Motor neuron (in vitro differentiated cells): ENCODE measurements at regions not wholly inside any gene's neighbourhood (a gene's known extent, or its start where the extent isn't known, plus 50 kb on each side); places are given as distances from the start of the nearest gene placed in this dataset.

Experiments
- ATAC-seq, 8 experiments: fragments of 200-7000 bp; cut with Tn5 transposase; replicated peaks in 6 of 8; 2 replicates each; pipeline ENCODE4 v1.8.0; 2021; ENCODE audit warnings: mild to moderate bottlenecking in 8 of 8, moderate library complexity in 8 of 8
- H3K27ac ChIP-seq, 2 donors: fragments of 250-450 bp; sonication (Bioruptor Pico); 2 replicates each; pipeline ENCODE4 v1.9.0; 2021; ENCODE audit warnings: antibody characterized with exemption in 2 of 2, mild to moderate bottlenecking in 2 of 2, moderate library complexity in 1 of 2
- H3K4me1 ChIP-seq, 2 donors: fragments of 250-450 bp; sonication (Bioruptor Pico); replicated peaks in 1 of 2; 2 replicates each; pipeline ENCODE4 v1.6.1; 2021; ENCODE audit warnings: antibody characterized with exemption in 2 of 2, mild to moderate bottlenecking in 2 of 2, moderate library complexity in 1 of 2
- H3K4me3 ChIP-seq, 5 donors: fragments of 250-450 bp; sonication (Bioruptor Pico); 2 replicates each; pipeline ENCODE4 v1.9.0; 2021; ENCODE audit warnings: antibody characterized with exemption in 5 of 5, mild to moderate bottlenecking in 5 of 5, moderate library complexity in 4 of 5
- WGBS, 10 experiments: fragments of 450-650 bp; shearing (Covaris generic); methylation state at CpG; one replicate each; pipeline ENCODE4 v1.0.0; 2022; 5-methylcytosine and 5-hydroxymethylcytosine counted together
- in situ Hi-C, 9 experiments: fragments of 400-800 bp; cut with MboI; loops; one replicate each; pipeline ENCODE4 v1.15.0; 2021; ENCODE audit warnings: low sequenced_read_pairs in 9 of 9, low pct_unique_long_range_greater_than_20kb in 2 of 9; ENCODE audit not compliant: unreplicated experiment in 9 of 9

DNA sequence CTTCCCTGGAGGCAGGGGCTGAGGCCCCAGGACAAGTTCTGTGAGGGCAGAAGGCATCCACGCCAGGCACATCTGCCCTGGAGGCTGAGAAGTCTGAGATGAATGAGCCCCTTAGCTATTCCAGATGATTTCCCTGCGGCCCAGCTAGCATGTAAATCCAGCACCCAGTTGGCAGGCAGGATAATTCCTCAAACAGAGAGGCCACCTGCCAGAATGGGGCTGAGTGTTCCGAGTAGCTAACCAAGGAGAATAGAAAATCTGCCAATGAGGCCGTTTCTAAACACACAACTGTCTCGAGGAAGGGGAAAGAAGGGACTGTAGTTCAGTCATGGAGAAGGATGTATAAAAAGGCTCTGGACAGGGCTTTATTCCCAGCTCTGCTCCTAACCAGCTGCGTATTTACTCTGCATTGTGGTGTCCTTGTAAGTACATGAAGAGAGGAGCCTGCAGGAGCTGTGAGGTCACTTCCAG lies 211.4 kb upstream of the CDYL start:
- no peak overlapping the region for H3K4me3 ChIP-seq
- peak in 6 of 8 experiments; percentile 30 to 92 (median 72) for ATAC-seq
- 30 to 83% (median 53%) methylated on average over 1 to 6 of the region's 6 CpGs; no CpG with 5 or more reads in 3 of the 10 experiments for WGBS, 10 experiments
- H3K27ac ChIP-seq, result peak overlapping the region in 1 of 2 donors; percentile 37
- peaks cover 17 to 22% of the 10 kb centered on the region in 2 donors for H3K4me1 ChIP-seq
- in situ Hi-C loops, result no loop called here

DNA sequence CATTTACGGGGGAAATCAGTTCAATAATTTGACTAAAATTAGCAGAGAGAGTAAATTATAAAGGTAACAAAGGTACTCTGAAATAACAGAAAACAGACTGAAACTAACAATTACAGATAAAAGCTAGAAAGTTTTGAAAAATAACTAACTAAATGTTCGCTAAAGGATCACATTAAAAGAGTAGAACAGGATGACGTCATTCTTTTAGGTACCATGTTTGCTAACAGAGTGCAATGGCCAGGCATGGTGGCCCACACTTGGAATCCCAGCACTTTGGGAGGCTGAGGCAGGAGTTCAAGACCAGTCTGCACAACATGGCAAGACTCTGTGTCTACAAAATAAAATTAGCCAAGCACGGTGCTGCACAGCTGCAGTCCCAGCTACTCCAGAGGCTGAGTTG lies 212.3 kb upstream of the CDYL start:
- WGBS, 10 experiments, result 78 to 100% (median 93%) methylated on average over 1 to 4 of the region's 4 CpGs
- H3K4me1 ChIP-seq, result peaks cover 17 to 22% of the 10 kb centered on the region in 2 donors
- no peak for ATAC-seq
- H3K27ac ChIP-seq, result peak overlapping the region in 1 of 2 donors; percentile 38
- no peak overlapping the region for H3K4me3 ChIP-seq
- in situ Hi-C loops, result no loop called here

DNA sequence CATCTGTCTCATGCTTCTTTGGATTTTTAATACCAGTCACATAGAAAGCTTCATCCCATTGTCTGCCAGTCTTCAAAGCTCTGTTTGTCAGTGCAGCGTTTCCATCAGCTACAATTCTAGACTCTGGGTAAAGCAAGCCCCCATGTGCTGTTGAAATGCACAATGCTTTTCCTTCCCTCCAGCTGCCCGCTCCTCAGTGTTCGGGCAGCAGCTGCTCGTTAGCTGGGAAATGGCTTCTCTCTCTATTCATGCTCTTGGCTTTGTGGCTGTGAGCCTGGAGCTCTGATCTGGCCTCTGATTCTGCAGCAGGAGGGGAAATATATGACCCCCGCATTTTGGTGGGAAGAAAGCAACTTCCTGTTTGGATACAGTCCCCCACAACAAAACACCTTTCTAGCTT lies 213.0 kb upstream of the CDYL start:
- H3K27ac ChIP-seq, result peak overlapping the region in 1 of 2 donors; percentile 38
- peak in 4 of 8 experiments; percentile 19 to 34 (median 30) for ATAC-seq
- 56 to 100% (median 66%) methylated on average over 1 to 5 of the region's 5 CpGs; no CpG with 5 or more reads in 2 of the 10 experiments for WGBS, 10 experiments
- in situ Hi-C loops, result no loop called here
- H3K4me3 ChIP-seq, result no peak overlapping the region
- peaks cover 17 to 22% of the 10 kb centered on the region in 2 donors for H3K4me1 ChIP-seq

DNA sequence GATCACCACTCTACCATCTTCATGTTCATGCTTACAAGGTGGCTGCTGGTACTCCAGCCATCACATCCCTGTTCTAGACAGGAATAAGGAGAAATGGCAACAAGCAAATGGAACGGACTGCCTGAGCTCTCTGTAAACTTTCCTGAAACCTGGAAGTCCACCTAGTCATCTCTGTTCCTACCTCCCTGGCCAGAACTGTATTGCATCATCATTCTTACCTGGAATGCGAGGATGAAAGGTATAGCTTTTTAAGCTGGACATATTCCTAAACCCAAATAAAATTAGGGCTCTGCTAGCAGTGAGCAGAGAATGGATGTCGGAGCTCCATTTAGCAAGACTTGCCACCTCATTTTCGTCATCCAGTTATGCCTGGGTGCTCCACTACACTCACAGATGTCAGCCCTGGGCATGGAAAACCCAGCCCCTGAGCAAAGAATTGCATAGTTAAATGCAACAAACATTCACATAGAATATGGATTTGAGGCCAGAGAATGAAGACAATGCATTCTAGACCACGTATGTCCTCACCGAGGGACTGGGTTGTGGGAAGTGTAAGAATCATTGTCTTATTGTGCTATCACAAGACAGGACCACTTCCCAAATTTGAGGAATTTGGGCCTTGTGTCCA lies 214.3 kb upstream of the CDYL start:
- ATAC-seq, result peak in 3 of 8 experiments; percentile 78 to 84 (median 78)
- peaks cover 15 to 17% of the 10 kb centered on the region in 2 donors for H3K4me1 ChIP-seq
- H3K27ac ChIP-seq, result no peak overlapping the region
- 47 to 100% (median 89%) methylated on average over 1 to 6 of the region's 6 CpGs; no CpG with 5 or more reads in 3 of the 10 experiments for WGBS, 10 experiments
- in situ Hi-C loops, result no loop called here
- H3K4me3 ChIP-seq, result no peak overlapping the region

DNA sequence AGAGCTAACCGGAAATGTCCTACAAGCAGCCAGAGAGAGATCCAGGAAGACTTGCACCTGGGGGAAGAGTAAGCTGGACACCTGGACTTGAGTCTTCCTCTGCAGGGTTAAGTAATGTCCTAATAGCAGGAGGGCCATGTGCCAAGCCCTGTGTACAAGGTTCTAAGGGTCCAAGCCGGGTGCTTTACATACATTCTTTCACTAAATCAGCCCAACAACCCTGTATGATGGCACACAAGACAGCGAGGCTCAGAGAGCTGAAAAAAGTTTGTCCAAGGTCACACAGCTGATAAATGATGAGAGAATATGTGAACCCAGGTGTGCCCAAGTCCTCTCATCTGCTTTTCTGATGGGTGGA lies 215.1 kb upstream of the CDYL start:
- no peak overlapping the region for H3K4me3 ChIP-seq
- no peak for ATAC-seq
- H3K27ac ChIP-seq, result no peak overlapping the region
- WGBS, 10 experiments, result 60 to 100% (median 77%) methylated on average over 1 to 2 of the region's 3 CpGs; no CpG with 5 or more reads in 4 of the 10 experiments
- peaks cover 10 to 17% of the 10 kb centered on the region in 2 donors for H3K4me1 ChIP-seq
- in situ Hi-C loops, result no loop called here

DNA sequence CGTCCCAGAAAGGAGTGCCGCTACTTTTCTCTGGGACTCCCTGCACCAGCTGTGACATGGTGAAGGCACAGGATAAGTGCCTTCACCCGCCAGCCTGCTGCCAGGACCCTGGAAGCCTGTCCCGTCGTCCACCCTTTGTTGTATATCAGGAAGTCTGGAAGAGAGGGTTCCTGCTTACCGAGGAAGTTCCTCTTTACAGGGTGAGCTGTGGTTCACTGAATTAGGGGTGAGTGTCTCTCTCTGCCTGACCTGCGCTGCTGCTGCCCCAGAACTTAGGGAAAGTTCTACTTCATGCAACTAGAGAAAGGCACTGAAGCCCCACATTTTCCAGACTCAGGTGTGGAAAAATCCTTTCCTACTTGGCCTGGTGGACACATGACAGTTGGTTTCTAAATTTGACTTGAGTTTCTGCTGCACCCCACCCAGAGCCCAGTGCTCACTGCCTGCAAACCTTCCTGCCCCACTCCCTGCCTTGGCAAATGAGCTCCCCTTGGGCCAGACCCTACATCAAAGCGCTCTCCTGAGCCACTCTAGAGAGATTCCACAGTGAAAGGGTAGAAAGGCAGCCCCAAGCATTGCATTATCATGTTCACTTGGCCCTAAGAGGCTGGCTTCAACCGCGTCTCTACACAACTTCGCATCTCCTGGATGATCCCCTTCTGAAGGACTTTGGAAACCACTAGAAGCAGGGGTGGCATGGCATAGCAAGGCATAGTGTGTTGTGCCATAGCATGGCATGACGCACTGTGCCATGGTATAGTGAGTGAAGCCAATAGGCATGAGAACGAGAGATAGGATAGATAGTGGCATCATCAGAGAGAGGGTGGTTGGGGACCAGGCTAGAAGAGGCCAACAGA lies 215.8 kb upstream of the CDYL start:
- WGBS, 10 experiments, result 70 to 100% (median 91%) methylated on average over 1 to 11 of the region's 13 CpGs; no CpG with 5 or more reads in 1 of the 10 experiments
- ATAC-seq, result no peak
- in situ Hi-C loops, result no loop called here
- peaks cover 10 to 17% of the 10 kb centered on the region in 2 donors for H3K4me1 ChIP-seq
- H3K27ac ChIP-seq, result no peak overlapping the region
- no peak overlapping the region for H3K4me3 ChIP-seq

DNA sequence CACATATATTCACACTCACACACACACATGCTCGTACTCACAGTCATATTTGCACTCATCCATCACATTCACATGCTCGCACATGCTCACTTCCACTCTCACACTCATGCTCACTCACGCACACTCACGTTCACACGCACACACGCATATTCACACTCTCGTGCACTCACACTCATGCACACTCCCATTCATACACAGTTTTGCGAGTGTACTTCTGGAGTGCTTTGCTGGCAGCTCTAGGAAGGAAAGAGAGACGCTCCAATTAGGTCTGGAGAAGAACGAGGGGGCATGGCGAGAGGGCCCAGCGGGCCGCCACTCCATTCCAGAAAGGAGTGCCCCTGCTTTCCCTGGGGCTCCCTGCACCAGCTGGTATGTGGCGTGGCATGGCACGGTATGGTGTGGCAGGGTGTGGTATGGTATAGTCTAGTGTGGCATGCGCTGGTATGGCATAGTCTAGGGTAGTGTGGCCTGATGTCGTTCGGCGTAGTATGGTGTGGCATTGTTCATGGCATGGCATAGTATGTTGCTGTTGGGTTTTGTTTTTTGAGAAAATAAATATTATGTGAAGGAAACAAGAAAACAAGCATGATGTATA lies 216.8 kb upstream of the CDYL start:
- ATAC-seq, result no peak
- H3K27ac ChIP-seq, result no peak overlapping the region
- WGBS, 10 experiments, result 70 to 100% (median 93%) methylated on average over 2 to 13 of the region's 19 CpGs; no CpG with 5 or more reads in 1 of the 10 experiments
- H3K4me3 ChIP-seq, result no peak overlapping the region
- peaks cover 2 to 8% of the 10 kb centered on the region in 2 donors for H3K4me1 ChIP-seq
- in situ Hi-C loops, result no loop called here

DNA sequence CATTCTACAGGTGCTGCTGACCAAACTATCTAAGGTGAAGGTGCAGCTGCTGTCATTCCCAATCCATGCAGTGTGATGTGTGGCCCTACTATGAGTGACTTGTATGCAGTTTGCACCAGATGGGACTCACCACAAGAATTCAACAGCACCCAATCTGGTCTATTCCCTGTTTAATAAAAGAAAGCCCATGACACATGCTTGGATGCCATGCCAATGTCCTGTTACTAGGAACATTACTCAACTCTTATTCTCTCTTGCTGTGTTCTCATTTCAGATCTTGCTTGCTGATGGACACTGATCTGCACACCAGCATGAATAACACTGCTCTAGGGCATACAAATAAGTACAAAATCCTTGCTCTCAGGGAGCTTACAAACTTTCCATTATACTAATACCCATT lies 221.6 kb upstream of the CDYL start:
- ATAC-seq, result peak in 1 of 8 experiments; percentile 43
- no peak overlapping the region for H3K27ac ChIP-seq
- in situ Hi-C loops, result no loop called here
- H3K4me1 ChIP-seq, result peaks cover 0 to 5% of the 10 kb centered on the region in 2 donors
- H3K4me3 ChIP-seq, result no peak overlapping the region

DNA sequence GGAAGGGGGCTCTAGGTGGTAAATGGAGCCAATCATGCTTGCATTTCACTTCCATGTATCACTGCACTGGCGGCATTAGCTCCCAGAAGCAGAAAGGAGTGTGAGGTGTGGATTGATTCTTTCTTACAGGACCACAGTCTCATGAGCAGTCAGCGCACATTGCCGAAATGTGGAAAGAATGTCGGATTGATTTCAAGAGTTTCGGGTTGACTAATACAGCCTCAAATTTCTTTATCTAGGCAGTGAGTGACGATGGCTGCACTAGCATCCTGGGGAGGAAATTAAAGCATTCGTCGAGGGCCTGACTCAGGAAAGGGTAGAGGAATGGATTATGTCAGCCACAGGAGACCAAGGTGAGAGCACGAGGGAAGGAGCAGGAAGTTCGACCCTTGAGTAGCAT lies 222.8 kb upstream of the CDYL start:
- WGBS, 10 experiments, result 21 to 100% (median 88%) methylated on average over 1 to 9 of the region's 10 CpGs; no CpG with 5 or more reads in 1 of the 10 experiments
- no peak for ATAC-seq
- Histone ChIP-seq H3K4me1 (peaks cover 0 to 5% of the 10 kb centered on the region in 2 donors), H3K27ac (no peak overlapping the region), H3K4me3 (no peak overlapping the region)
- in situ Hi-C loops, result no loop called here

DNA sequence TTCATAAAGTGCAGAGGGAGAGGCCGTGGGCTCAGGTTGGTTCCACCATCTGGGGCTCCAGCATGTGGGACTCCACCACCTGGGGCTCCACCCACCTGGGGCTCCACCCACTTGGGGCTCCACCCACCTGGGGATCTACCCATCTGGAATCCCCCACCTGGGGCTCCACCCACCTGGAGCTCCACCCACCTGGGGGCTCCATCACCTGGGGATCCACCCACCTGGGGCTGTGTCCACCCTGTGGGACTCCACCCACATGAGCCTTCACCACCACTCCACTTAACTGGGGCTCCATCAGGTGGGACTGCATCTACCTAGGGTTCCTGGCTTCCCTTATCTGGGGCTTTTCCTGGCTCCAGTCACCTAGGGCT lies 226.0 kb upstream of the CDYL start:
- H3K27ac ChIP-seq, result no peak overlapping the region
- H3K4me3 ChIP-seq, result no peak overlapping the region
- in situ Hi-C loops, result no loop called here
- ATAC-seq, result no peak
- peaks cover 0 to 5% of the 10 kb centered on the region in 2 donors for H3K4me1 ChIP-seq
- no CpG with 5 or more reads among the region's 1 CpG for WGBS, 10 experiments

DNA sequence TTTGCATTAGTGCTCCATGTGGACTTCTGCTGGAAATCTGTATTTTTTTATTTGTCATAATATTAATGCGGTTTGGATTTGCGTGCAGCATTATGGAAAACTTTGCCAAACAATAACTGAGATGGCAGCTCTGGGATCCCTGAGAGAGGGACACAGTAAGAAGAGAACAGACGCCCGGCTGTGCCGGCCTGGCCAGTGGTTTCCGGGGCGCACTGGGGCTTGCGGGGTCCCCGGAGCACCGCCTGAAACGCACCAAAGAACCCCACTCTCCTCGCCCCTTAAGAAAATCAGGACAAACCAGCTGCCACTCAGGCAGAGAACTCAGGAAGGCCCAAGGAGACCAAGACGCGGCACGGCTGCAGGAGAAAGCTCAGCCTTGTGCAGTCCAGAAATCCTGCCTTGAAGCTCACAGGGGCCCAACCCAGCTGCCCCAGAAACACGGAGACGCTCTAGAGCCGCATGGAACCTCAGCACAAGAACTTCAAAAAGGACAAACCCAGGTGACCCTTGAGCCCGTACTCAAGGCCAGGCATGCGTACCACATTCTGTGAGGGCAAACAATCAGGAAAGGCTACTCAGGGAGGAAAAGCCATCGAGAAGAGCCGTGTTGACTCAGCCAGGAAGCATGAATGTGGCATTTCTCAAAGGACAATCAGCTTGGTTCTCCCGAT lies 226.5 kb upstream of the CDYL start:
- in situ Hi-C loops, result no loop called here
- ATAC-seq, result no peak
- Histone ChIP-seq H3K4me1 (peaks cover 0 to 5% of the 10 kb centered on the region in 2 donors), H3K4me3 (no peak overlapping the region), H3K27ac (no peak overlapping the region)
- 91 to 100% (median 97%) methylated on average over 1 to 14 of the region's 23 CpGs; no CpG with 5 or more reads in 2 of the 10 experiments for WGBS, 10 experiments

DNA sequence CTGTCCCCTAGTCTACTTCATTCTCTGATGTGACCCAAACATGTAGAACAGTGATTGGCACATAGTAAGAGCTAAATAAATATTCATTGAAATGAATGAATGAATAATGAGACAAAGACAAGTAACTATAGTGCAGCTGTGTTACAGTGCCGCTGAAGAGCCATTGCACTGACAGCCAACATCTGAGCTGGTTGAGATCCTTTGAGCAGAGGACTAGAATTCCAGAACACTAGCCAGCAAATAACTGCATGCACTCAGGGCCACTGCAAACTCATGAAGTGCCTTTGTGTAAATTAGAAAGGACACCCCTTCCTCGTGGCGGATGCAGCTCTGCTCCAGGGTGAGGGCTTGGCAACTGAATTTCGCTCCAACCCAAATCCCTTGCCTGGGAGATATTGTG lies 230.3 kb upstream of the CDYL start:
- no peak overlapping the region for H3K27ac ChIP-seq
- 47 to 100% (median 66%) methylated on average over 1 to 3 of the region's 4 CpGs; no CpG with 5 or more reads in 4 of the 10 experiments for WGBS, 10 experiments
- in situ Hi-C loops, result no loop called here
- no peak overlapping the region for H3K4me3 ChIP-seq
- H3K4me1 ChIP-seq, result no peaks in the 10 kb centered on the region
- ATAC-seq, result peak in 3 of 8 experiments; percentile 26 to 76 (median 41)

DNA sequence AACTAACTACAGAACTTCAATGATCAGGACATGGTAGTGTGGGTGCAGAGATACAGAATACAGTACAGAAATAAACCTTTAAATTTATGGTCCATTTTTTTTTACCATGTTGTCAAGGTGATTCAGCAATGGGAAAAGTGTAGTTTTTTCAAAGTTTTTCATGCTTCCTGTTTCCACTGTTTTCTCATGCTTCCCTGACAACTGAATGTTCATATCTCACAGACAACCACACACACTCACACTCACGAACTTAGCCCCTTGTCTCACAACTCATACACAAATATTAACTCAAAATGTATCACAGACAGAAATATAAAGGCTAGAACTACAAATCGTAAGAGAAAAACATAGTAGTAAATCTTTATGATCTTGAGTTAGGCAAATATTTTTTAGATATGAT lies 232.6 kb upstream of the CDYL start:
- H3K4me3 ChIP-seq, result no peak overlapping the region
- no peak overlapping the region for H3K27ac ChIP-seq
- no peaks in the 10 kb centered on the region for H3K4me1 ChIP-seq
- WGBS, 10 experiments, result 34 to 100% (median 73%) methylated on average over 1 to 2 of the region's 2 CpGs; no CpG with 5 or more reads in 2 of the 10 experiments
- ATAC-seq, result no peak
- in situ Hi-C loops, result no loop called here
